ENCODE measurements at regions not wholly inside any gene's neighbourhood (a gene's known extent, or its start where the extent isn't known, plus 50 kb on each side); places are given as distances from the start of the nearest gene placed in this dataset.

DNA sequence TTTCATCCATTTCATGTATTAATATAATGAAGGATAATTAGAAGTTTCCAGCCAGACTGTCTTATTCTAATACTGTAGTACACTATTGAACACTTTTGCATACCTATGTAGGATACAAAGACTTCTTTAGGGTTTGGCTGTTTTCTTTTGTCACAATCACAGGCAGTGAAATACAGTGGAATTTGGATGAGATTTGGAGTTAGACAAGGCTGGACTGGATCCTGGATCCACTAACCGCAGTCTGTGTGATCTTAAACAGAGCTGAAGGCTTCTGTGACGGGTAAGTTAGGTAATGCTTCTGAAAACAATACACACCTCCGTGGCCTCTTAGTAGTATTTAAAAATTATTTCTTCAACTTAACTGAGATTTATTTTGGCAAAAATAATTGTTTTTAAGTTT lies 1128.6 kb upstream of the CDH2 start:
- intact Hi-C loops (cut with micrococcal nuclease) = no loop called here

DNA sequence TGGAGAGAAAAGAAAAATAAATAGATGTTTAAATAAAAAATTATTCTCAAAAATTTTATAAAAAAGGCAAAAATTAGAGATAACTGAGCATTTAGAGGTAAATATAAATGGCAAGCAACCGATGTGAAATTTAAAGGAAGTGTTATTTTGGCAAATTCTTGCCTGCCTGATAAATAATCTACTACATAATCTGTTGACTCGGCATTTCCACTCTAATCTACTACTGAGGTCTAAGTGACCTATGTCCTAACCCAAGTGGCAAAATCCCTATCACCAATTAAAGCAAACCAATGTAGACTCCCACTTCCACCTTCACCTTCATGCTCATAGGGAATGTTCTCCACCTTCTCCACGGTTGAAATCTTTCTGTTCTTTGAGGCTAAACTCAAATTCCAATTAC lies 1124.1 kb upstream of the CDH2 start:
- intact Hi-C loops (cut with micrococcal nuclease) = no loop called here

DNA sequence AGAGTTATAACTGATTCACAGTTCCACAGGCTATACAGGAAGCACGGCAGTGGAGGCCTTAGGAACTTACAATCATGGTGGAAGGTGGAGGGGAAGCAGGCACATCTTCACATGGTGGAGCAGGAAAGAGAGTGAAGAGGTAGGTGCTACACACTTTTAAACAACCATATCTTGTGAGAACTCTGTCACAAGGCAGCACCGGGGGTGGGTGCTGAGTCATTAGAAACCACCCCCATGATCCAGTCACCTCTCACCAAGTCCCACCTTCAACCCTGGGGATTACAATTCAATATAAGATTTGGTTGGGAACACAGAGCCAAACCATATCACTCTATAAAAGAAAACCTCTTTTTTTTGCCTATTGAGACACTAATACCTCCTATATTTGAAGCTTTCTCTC lies 1108.5 kb upstream of the CDH2 start:
- intact Hi-C loops (cut with micrococcal nuclease) = no loop called here

DNA sequence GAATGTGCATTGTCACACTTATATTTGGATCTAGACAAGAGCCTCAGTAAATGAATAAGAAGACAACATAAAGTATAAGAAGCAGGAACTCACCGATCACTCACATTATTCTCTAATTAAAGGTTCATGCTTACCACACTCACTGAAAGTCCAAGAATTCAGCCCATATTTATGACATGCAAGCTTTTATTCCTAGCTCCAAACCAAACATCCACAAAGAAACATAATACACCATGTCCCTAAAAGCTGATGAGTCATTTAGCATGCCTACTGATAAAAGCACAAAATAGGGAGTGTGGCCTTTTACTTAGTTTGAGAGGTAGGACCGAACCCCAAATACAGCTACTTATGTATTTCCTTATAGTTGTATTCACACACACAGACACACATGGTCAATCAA lies 1094.6 kb upstream of the CDH2 start:
- intact Hi-C loops (cut with micrococcal nuclease) = no loop called here

DNA sequence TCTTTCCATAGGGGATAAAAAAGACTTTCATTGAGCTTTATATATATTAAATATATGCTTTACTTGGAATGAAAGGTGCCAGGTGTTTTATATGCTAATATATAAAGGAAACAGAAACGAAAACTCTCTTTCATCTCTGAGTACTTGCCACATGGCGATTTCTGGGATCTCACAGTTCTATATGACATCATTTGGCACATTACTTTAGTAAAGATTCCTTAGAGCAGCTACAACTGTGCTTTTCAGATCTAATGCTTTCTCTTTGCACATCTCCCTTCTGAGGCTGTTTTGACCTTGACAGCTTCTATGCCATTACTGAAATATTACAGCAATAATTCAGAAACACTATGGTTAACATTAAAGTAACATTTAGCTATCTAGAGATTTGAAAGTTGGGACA lies 1082.9 kb upstream of the CDH2 start:
- intact Hi-C loops (cut with micrococcal nuclease) = no loop called here

DNA sequence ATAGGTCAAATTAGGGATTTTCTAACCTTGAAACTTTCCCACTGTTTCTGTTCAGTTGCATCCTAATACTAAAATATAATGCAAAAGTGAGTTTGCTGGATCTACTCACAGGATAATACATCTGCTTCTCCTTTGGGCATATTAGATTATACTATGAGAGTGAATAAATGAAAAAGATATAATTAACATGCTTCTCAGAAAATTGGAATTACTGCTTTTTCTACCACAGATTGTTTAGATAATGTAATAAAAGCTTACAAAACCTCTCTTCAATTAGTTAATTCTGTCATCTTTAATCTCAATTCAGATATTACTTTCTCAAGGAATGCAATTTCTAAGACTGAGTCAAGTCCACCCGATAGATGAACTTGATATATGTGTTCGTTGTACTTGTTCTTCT lies 1077.2 kb upstream of the CDH2 start:
- intact Hi-C loops (cut with micrococcal nuclease) = no loop called here

DNA sequence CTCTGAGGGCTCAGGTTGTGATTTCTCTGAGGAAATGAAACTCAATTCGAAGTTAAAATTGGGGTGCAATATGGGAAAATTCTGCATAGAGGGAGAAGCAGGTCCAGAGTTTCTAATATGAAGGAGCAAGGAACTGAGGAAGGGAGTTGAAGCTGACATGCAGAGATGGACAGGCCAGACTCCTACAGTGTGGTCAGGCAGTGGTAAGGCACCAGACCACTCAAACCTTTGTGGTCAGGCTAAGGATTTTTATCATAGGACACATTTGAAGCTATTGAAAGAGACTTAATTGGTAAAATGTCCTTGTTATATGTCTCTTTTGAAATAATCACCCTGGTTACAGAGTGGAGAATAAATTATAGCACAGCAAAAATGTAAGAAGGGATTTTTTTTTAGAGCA lies 1074.8 kb upstream of the CDH2 start:
- intact Hi-C loops (cut with micrococcal nuclease) = no loop called here

DNA sequence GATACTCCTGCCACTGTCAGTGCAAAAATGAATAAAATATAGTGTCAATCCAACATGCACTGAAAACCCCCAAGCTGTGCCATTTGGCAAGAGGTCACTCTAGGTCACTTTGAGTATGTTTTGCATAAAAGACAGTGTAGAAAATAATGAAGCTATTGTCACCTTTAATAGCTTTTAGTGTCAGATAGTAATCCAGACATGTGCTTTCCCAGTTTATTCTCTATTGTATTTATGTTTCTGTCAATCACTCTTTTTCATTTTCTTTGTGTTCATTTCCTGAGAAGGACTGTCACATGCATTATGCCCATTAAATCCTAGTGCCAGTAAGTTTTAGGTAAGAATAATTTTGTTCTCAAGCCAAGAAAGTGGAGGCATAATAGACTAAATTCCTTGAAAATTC lies 1073.9 kb upstream of the CDH2 start:
- intact Hi-C loops (cut with micrococcal nuclease) = no loop called here

DNA sequence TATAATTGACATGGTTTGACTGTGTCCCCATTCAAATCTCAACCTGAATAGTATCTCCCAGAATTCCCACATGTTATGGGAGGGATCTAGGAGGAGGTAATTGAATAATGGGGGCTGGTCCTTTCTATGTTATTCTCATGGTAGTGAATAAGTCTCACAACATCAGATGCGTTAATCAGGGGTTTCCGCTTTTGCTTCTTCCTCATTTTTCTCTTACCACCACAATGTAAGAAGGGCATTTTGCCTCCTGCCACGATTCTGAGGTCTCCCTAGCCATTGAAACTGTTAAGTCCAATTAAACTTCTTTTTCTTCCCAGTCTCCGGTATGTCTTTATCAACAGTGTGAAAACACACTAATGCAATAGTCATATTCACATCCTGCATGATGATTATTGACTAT lies 1073.3 kb upstream of the CDH2 start:
- intact Hi-C loops (cut with micrococcal nuclease) = no loop called here

DNA sequence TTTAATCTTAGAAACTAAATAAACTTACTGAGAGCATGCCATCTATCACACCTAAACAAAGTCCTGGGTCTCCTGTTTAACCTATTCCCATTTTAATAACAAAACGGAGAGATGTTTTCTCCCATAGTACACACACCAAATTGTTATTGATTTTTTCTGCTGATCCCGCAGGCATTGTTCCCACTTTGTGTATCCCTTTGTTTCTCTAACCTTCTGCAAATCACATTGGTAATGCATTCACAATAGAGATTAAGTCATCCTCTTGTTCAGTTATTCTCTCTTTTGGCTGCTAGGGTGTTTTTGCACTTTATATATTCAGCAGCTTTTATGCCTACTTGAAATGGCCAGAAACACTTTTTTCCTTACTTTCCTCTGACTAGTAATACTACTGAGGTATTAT lies 1071.9 kb upstream of the CDH2 start:
- intact Hi-C loops (cut with micrococcal nuclease) = loop anchor here (10.0 kb wide), 1 partner anchor 84 kb away; no protein-coding TSS in a partner anchor

DNA sequence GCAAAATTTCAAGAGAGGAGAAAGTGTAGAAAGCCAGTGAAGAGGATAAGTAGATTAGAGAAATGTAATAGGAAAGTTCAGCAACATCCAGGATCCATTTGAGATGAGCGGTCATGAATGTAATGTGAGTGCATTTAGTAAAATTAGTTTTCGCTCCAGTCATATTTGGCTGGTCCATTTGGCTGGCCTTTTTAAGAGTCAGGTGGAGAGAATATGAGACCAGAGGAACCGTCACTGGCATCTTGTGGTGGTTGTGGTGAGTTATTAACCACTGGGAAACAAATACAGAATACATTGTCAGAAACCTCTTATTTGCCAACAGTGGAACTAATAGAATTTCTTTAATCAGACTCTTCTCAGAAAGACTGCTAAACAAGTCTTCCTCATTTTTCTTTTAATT lies 1064.3 kb upstream of the CDH2 start:
- intact Hi-C loops (cut with micrococcal nuclease) = loop anchor here (10.0 kb wide), 1 partner anchor 76 kb away; no protein-coding TSS in a partner anchor

DNA sequence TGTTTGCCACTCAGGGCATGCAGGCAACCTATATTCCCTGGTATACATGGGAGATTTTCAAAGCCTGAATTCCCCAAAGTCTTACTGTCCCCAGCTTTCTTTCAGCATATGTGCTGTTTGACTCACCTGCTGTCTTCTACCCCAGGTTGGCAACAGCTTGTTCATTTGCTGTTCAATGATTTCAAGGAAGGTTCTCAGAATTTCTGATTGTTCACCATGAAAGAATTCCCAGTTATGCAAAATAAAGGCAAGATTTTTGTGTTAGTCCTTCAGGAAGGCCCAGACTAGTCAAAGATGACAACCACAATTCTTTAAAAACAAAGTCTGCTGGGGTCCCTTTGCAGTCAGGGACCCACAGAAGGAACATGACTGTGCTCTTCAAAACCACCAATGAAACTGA lies 1057.8 kb upstream of the CDH2 start:
- intact Hi-C loops (cut with micrococcal nuclease) = loop anchor here (5.0 kb wide), 1 partner anchor 33 kb away; no protein-coding TSS in a partner anchor

DNA sequence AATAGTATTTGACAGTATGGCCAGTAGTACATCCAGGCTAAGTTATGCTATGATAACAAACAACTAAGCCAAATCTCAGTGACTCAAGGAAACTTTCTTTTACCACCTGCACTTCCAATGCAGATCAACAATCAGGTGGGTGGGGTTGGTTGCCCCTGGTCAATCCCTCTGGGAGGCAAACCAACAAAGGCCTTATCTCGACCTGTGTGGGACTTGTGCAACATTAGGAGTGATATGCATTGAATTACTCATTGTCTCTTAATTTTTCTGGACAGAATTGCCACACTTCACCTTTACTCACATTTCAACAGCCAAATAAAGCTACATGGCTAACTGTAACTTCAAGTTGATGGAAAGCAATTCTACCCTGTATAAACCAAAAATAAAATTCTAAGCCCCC lies 1049.3 kb upstream of the CDH2 start:
- intact Hi-C loops (cut with micrococcal nuclease) = loop anchor here (10.0 kb wide), 1 partner anchor 69 kb away; no protein-coding TSS in a partner anchor

DNA sequence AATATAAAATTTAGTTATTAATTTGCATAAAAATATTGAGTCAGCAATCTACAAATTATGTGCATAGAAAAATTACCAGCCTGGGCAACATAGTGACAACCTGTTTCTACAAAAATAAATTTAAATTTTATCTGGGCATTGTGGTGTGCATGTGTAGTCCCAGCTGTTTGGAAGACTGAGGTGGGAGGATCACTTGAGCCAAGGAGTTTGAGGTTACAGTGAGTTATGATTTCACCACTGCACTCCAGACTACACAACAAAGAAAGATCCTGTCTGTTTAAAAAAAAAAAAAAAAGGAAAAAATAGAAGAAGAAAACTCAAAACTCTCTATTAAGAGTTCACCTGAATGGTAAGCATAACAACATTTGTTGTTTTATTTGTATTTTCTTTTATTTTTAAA lies 1048.4 kb upstream of the CDH2 start:
- intact Hi-C loops (cut with micrococcal nuclease) = loop anchor here (10.0 kb wide), 1 partner anchor 69 kb away; no protein-coding TSS in a partner anchor

DNA sequence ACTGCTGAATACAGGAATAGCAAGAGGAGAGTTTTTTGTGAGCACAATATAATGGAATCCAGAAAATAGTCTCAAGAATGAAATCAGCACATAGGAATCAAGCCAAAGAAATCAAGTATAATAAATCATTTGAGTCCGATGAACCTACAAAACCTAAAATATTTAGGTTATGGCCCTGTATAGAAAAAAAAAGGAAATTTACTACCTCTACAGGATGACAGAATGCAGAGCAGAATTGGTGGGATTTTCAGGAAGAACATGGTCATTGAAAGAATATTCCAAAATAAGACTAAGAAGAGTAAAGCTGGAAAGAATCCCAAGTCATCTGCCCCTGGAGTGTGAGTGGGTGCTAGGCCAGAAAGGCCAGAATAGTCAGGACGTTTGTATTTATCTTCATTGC lies 1041.2 kb upstream of the CDH2 start:
- intact Hi-C loops (cut with micrococcal nuclease) = no loop called here

DNA sequence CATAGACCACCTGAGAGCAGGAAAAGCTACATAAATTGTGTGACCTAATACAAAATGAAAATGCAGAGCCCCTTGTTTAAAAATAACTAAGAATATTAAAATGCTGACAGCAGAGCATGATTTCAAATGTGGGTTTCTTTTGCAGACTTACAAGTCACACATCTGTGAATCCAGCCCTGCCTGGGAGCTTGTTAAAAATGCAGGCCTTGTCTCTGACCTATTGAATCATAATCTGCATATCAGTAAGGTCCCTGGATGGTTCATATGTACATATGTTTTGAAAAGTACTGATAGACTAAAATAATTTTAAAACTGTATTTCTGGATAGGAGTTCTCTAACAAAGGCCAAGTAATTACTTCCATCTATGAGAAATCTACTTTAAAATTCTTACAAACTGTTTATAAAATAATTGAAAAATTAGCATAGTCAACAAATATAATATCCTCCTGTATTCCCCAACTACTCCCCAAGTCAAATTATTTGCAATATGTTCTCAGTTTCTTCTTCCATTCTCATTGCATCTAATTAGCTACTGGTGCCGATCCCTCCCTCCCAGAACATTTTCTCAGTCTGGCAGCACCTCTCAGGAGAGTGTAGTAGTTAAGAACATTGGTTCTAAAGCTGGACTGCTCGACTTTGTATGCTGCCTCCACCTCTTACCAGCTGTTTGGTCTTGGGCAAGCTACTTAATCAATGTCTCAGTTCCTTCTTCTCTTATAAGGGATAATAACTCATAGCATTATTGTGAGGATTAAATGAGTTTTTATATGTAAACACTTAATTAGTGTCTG lies 1040.4 kb upstream of the CDH2 start:
- intact Hi-C loops (cut with micrococcal nuclease) = no loop called here

DNA sequence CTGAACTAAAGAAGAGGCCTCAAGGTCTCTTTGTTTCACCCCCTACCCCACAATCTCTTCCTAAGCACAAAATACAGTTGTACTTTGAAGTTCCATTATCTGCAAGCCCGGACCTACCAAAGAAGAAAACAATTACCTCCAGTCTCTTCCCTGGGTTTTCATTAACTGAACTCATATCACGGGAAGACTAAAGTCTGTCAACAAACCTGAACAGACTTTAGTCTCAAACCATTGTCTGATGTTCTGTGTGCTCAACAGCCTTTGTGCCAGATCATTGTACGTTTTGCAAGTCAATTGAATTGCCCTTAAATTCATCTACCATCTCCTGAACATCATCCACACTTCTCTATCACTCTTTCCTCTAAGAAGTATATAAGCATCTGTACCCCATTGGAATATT lies 1021.9 kb upstream of the CDH2 start:
- intact Hi-C loops (cut with micrococcal nuclease) = no loop called here

DNA sequence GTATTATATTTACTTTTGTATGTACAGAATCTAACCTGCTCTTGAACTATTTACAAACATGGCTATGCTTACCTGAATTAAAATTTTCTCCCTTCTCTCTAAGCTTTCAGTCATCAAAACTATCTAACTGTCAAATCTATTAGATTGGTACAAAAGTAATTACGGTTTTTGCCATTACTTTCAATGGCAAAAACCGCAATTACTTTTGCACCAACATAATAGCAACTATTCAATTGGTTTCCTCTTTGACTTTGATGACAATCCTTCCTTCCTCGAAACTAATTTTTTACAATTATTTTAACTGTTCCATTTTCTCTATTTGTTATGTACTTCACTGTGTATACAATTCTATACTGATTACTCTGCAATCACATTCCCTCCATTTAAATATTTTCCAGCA lies 1019.4 kb upstream of the CDH2 start:
- intact Hi-C loops (cut with micrococcal nuclease) = no loop called here

DNA sequence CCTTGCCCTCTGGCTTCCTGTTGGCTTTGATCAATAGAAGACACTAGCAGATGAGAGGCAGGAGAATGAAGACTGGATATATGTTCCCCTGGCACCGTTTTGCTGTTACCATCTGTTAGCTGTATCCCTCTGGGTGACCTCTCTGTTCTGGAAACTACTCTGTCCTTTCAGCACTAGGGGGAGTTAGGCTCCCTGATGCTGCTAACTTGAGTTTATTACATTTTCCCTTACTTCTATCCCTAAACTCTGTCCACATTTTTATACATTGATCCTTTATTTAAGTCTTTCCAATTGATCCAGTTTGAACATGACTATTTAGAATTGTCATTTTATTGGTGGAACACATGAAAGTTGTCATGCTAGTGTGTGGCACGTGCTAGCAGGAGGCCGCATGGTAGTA lies 1014.3 kb upstream of the CDH2 start:
- intact Hi-C loops (cut with micrococcal nuclease) = no loop called here

DNA sequence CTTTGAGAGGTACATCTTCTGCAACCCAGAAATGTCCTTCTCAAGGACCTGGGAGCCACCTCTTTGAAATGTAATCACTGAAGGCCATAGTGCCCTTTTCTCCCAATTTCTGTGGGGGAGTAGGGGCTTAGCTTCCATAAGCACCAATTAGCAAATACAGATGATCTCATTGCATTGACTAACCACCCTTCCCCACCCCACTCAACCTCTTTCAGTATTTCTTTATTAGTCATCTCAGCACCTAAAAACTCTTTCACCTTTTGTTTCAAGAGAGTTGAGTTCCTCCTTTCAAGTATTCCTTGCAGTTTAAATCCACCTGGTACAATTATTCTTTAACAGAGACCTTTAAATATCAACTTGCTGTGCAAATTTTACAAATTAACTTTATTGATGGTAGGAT lies 1011.8 kb upstream of the CDH2 start:
- intact Hi-C loops (cut with micrococcal nuclease) = no loop called here

DNA sequence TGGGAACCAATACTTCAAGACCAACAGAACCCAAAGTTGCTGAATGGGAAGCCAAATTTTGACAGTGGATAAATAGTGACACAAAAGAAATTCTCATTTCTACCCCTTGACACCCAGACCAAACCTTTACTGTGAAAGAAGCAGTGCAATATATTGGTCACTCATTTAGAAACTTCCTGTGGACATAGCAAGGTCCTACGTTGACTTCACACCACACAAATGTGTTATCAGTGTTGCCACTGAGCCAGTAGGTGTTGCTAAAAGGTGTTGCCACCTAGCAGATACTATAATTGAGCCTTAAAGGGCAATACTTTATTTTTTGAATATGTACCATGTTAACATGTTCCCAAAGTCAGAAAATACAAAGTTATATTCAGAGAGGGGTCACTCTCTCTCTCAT lies 1008.9 kb upstream of the CDH2 start:
- intact Hi-C loops (cut with micrococcal nuclease) = no loop called here

DNA sequence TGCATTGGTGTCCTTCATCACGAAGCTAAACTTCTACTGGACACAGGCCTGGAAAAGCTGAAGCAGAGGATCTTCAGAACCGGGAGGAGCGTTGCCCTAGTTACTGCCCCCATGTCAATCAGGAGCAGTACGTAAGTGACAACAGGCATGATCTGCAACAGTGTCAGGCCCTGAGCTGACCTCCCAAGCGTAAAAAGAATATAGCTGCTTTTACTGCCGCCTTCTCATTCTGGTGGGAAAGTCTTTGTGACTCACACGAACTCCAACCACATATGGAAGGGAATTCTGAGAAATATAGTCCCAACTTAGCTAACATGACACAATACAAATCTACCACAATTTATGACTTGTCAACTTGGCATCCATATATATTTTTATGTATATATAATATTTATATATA lies 1007.7 kb upstream of the CDH2 start:
- intact Hi-C loops (cut with micrococcal nuclease) = no loop called here

DNA sequence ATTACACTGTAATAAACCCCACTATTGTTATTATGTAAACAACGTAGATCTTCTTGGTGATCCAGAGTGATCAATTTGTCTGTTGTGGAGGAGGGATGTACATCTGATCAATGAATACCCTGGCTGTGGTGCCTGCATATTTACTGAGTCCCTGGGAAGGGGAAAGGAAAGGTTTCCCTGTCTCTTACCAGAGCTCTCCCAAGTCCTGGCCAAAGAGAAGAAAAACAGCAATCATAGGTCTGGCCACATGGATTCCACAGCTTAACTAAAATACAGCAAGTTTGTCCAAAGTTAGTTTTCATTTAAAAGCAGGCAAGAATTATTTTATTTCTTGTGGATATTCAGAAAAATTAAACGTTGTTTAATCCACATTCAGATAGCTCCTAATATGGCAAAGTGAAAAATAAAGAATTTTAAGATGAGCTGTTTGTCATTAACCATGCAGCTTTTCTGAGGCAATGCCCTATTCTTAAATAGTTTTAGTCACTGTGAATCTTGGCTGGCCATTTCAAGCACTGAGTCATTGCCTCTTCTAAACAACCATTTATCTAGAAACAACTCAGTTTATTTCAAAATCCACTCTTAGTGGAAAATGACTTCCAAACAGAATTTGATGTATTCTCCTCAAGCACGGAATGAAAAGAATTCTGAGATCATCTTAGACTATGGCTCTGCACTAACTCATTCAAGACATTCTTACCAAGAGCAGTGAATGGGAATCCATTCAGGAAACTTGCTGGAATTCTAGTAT lies 1004.4 kb upstream of the CDH2 start:
- intact Hi-C loops (cut with micrococcal nuclease) = no loop called here

Measured in T-helper 1 cell treated with Interleukin-12 subunit alpha and Interleukin-12 subunit beta and Interleukin-4 antibody, amounts not matched to agents 30 ng/mL and 1 ng/mL, for 36 hours (primary cell).